A673 (cell line): ENCODE measurements at regions not wholly inside any gene's neighbourhood (a gene's known extent, or its start where the extent isn't known, plus 50 kb on each side); places are given as distances from the start of the nearest gene placed in this dataset.
A peak's percentile ranks its signal among the peaks of the same experiment; 100 is the strongest.

Source experiments
- BruUV-seq: library from RNA; stranded (reverse); fragments of 400-500 nt; replicated peaks from 2 replicates; lab custom pipeline; 2021; lab: Mats Ljungman, UMichigan
- CTCF ChIA-PET: fragments of 300-600 bp; sonication (Branson Sonifier 250); formaldehyde crosslinking; loops from one replicate; lab custom pipeline; 2022; ENCODE audit warnings: antibody characterized with exemption; lab: Charles Lee
- POLR2A ChIA-PET: fragments of 300-600 bp; sonication (Branson Sonifier 250); formaldehyde crosslinking; loops from one replicate; lab custom pipeline; 2022; ENCODE audit warnings: antibody characterized with exemption; ENCODE audit not compliant: low non-redundant PET; lab: Charles Lee
- DNase-seq: peaks from one replicate; pipeline ENCODE4 v3.0.0-alpha.2; 2015; ENCODE audit warnings: low spot score
- H3K27ac ChIP-seq: fragments of 200-600 bp; sonication (generic); 2 replicates; pipeline ENCODE4 v1.5.1; 2016; ENCODE audit warnings: mixed run types, low read depth, mild to moderate bottlenecking, mixed read lengths, antibody characterized with exemption, low read length; ENCODE audit not compliant: poor library complexity, severe bottlenecking
- H3K27me3 ChIP-seq: fragments of 200-600 bp; sonication (generic); replicated peaks from 2 replicates; pipeline ENCODE4 v1.6.1; 2017; ENCODE audit warnings: mixed run types, low read depth, mild to moderate bottlenecking, mixed read lengths, antibody characterized with exemption, low read length; ENCODE audit not compliant: insufficient read depth, poor library complexity
- H3K36me3 ChIP-seq: fragments of 200-600 bp; sonication (generic); 2 replicates; pipeline ENCODE4 v1.6.1; 2016; ENCODE audit warnings: mixed run types, mild to moderate bottlenecking, mixed read lengths, antibody characterized with exemption, low read length; ENCODE audit not compliant: insufficient read depth, poor library complexity, severe bottlenecking
- H3K4me1 ChIP-seq: fragments of 200-600 bp; sonication (generic); 2 replicates; pipeline ENCODE4 v1.6.1; 2017; ENCODE audit warnings: mixed run types, mild to moderate bottlenecking, mixed read lengths, antibody characterized with exemption, low read length; ENCODE audit not compliant: insufficient read depth, poor library complexity, severe bottlenecking
- H3K4me3 ChIP-seq: fragments of 200-600 bp; sonication (generic); 2 replicates; pipeline ENCODE4 v1.5.1; 2016; ENCODE audit warnings: low read depth, mixed run types, mild to moderate bottlenecking, mixed read lengths, low read length; ENCODE audit not compliant: poor library complexity, severe bottlenecking
- H3K9me3 ChIP-seq: fragments of 200-600 bp; sonication (generic); 2 replicates; pipeline ENCODE4 v1.6.1; 2016; ENCODE audit warnings: mixed run types, low read depth, mild to moderate bottlenecking, mixed read lengths, antibody characterized with exemption, low read length; ENCODE audit not compliant: poor library complexity, severe bottlenecking
- CTCF ChIP-seq: fragments of 300-800, 200-600 bp; sonication (generic); conservative IDR thresholded peaks from 2 replicates; pipeline ENCODE4 v1.5.1; 2017; ENCODE audit warnings: low read depth, mild to moderate bottlenecking, antibody characterized with exemption, low read length, moderate library complexity, mixed read lengths
- EZH2 ChIP-seq: fragments of 200-600 bp; sonication (generic); IDR thresholded peaks from 2 replicates; pipeline ENCODE4 v1.6.1; 2017; ENCODE audit warnings: borderline replicate concordance, low read depth, mild to moderate bottlenecking, mixed read lengths, antibody characterized with exemption, low read length; ENCODE audit not compliant: poor library complexity, severe bottlenecking
- intact Hi-C: fragments of 100-400 bp; cut with micrococcal nuclease; formaldehyde crosslinking; loops from one replicate; pipeline ENCODE4 v1.10.0; 2022; ENCODE audit not compliant: unreplicated experiment

- no peaks in the 10 kb centered on the region for H3K27me3 ChIP-seq
- H3K27ac ChIP-seq = no peak overlapping the region
- no peak for TF ChIP-seq CTCF
- no peak for TF ChIP-seq EZH2
- intact Hi-C loops = no loop called here
- H3K9me3 ChIP-seq = no peaks in the 10 kb centered on the region
- H3K36me3 ChIP-seq = no peaks in the 10 kb centered on the region
- POLR2A ChIA-PET = no interaction called here
- no peak for DNase-seq
- CTCF ChIA-PET = no interaction called here
- H3K4me3 ChIP-seq = no peak overlapping the region
- H3K4me1 ChIP-seq = peaks cover 4% of the 10 kb centered on the region
- BruUV-seq = no TSS peak
Measured at GRCh38 chr22:48539261-48539660, 1288.4 kb downstream of the BRD1 start.

DNA sequence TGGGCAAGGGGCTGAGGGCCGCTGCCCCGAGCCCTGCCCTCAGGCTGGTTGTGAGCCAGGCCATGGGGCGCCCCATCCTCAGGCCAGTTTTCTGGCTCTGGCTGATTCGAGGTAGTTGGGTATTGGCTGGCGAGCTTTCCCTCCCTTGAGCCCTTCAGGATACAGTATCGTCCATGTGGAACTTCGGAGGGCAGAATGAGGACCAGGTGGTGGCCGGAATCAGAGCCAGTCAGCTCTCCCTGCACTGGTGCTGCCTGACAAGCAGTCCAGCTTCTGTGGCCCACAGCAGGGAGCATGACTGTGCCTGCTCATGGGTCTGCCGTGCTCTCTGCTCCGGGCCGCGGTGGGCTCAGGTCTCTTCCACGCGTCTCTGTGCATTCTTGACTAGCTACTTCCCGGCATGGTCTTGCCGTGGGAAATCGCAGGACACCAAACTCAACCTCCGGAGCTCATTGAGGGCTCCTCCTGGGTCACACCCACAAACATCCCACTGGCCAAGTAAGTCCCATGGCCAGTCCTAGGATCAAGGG lies 1289.3 kb downstream of the BRD1 start:
- Histone ChIP-seq H3K27ac (peak overlapping the region; percentile 10), H3K4me3 (no peak overlapping the region), H3K27me3 (no peaks in the 10 kb centered on the region), H3K36me3 (no peaks in the 10 kb centered on the region), H3K9me3 (no peaks in the 10 kb centered on the region), H3K4me1 (peaks cover 4% of the 10 kb centered on the region)
- no peak for TF ChIP-seq CTCF
- TF ChIP-seq EZH2 = no peak
- no TSS peak for BruUV-seq
- CTCF ChIA-PET = no interaction called here
- DNase-seq = no peak
- POLR2A ChIA-PET = no interaction called here
- intact Hi-C loops = no loop called here

- Histone ChIP-seq H3K27me3 (no peaks in the 10 kb centered on the region), H3K36me3 (no peaks in the 10 kb centered on the region), H3K4me3 (no peak overlapping the region), H3K27ac (no peak overlapping the region), H3K9me3 (no peaks in the 10 kb centered on the region), H3K4me1 (peaks cover 13% of the 10 kb centered on the region)
- ChIA-PET POLR2A (no interaction called here), CTCF (no interaction called here)
- no TSS peak for BruUV-seq
- intact Hi-C loops = no loop called here
- no peak for TF ChIP-seq EZH2
- no peak for TF ChIP-seq CTCF
- DNase-seq = no peak
Measured at GRCh38 chr22:48537343-48537680, 1290.4 kb downstream of the BRD1 start.
